Anterior cingulate cortex (tissue), 58 donors: ENCODE measurements at regions not wholly inside any gene's neighbourhood (a gene's known extent, or its start where the extent isn't known, plus 50 kb on each side); places are given as distances from the start of the nearest gene placed in this dataset.

ENCODE experiments used
- DNase-seq, 58 donors: peaks; one replicate each; lab custom pipeline; 2025; lab: John Stamatoyannopoulos, UW

DNA sequence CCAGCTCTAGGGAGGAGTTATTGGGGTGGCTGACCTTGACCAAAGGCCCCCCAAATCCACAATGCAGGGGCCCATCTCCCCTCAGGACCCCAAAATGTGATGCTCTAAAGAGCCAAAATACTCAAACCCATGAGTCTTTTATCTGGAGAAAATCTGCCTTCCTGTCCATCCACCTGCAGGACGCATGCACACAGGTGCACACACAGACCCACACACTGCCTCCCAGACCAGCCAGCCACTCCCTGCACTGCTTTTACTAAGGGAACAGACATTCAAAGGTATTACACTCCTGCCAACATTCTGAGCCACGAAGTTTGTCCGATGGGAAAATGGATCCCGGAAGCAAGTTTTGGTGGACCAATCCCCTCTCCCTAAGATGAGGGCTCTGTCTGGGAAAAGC lies 76.1 kb upstream of the CDH5 start:
- DNase-seq: no peak

DNA sequence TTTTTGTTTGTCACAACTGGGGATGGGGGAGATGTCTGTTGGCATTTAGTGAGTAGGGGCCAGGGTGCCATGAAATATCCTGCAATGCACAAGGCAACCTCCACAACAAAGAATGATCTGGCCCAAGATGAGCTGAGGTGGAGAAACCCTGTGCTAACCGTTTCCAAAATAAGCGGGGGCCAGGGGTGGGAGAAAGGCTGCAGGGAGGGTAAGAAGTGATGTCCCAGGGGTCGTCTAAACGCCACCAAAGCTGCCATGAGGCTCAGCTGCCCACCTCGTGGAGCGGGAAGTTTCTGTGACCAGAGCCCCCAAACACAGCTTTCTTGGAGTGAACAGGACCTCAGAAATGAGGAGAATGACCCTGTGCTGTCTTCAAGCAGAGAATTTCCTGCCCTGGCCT lies 76.5 kb upstream of the CDH5 start:
- no peak for DNase-seq

DNA sequence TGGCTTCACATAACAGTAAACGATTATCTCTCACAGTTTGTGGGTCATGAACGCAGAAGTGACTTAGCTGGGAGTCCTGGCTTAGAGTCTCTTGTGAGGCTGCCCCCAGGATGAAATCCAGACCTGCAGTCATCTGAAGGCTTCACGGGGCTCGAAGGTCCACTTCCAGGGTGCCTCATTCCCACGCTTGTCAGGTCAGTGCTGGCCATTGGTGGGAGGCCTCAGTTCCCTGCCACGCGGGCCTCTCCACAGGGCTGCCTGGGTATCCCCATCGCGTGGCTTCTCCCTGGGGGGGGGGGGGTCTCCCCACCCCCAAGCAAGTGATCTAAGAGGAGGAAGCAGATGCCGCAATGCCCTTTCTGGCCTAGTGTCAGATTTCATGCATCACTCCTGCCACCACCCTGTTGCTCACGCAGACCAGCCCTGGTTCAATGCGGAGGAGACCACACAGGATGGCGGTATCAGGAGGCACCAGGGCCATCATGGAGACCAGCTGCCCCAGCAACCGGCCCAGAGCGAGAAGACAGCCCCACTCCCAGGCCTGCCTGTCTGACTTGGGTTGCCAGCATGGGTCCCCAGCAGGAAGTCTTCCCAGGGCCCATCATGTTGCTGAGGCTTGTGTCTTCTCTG lies 77.3 kb upstream of the CDH5 start:
- no peak for DNase-seq

DNA sequence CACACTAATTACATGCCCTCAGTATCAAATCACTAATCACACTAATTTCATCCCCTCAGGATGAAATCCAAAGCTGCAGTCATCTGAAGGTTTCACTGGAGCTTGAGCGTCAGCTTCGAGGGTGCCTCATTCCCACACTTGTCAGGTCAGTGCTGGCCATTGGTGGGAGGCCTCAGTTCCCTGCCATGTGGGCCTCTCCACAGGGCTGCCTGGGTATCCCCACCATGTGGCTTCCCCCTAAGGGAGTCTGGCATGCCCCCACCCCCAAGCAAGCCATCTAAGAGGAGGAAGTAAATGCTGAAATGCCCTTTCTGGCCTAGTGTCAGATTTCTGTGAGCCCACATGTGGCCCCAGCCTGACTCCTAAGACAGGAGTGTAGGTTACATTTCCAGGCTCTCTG lies 78.6 kb upstream of the CDH5 start:
- no peak for DNase-seq

- no peak for DNase-seq
These were observed 79.1 kb upstream of the CDH5 start for GRCh38 chr16:66287416-66287815.

DNA sequence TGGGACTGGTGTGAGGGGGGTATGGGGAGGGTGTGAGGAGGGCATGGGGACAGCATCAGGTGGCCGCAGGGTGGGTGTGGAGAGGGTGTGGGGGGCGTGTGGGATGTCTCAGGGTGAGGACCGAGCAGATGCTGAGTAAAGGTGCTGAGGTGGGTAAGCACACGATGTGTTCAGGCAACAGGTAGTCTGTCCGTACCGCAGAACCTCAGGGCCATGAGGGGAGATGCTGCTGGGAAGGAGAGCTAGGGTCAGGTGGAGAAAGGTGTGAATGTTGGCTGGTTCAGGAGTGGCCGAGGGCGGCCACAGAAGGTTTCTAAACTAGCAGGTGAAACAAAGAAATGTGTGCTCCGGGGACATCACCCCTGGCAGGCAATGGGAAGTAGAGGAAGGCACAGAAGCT lies 80.0 kb upstream of the CDH5 start:
- no peak for DNase-seq

GRCh38 chr16:66278604-66279262 lies 87.8 kb upstream of the CDH5 start:
- no peak for DNase-seq

- no peak for DNase-seq
These were observed 88.4 kb upstream of the CDH5 start for GRCh38 chr16:66278111-66278531.

- DNase-seq: no peak
These were observed 89.0 kb upstream of the CDH5 start for GRCh38 chr16:66277311-66278070.

- DNase-seq: peak in 2 of 58 donors; percentile 5 to 24
These were observed 90.6 kb upstream of the CDH5 start for GRCh38 chr16:66275775-66276428.

DNA sequence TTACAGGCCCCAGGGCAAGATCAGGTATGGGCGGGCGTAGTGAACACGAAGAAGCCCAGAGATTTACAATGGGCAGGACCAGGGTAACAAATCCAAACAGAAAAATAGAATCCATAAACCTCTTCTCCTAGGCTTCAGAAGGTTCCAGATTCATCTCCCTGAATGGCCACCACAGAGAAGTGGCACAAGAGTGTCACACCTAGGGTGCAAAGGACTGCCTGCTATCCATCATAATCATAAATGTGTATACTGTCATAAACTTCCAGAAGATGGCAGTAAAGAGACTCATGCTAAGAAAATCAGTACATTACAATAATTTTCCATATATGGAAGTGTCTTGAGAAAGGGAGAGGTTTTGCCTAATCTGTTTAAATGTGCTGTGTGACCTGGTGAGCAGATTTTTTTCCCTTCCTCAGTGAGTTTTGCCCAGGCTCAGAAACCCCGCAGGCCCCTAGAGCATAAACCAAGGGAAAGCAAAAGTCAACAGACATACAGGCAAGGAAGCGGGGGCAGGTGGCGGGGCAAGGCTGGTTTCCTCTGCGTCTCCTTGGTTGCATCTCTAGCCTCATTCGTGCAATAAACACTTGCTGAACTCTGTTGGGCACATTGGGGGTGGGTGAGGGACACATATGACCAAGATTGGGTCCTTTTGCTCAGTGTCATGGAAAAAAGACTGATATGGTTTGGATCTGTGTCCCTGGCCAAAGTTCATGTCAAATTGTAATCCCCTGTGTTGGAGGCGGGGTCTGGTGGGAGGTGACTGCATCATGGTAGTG lies 92.0 kb upstream of the CDH5 start:
- no peak for DNase-seq

- no peak for DNase-seq
These were observed 92.7 kb upstream of the CDH5 start for GRCh38 chr16:66273644-66274334.

- no peak for DNase-seq
These were observed 93.4 kb upstream of the CDH5 start for GRCh38 chr16:66273053-66273452.

DNA sequence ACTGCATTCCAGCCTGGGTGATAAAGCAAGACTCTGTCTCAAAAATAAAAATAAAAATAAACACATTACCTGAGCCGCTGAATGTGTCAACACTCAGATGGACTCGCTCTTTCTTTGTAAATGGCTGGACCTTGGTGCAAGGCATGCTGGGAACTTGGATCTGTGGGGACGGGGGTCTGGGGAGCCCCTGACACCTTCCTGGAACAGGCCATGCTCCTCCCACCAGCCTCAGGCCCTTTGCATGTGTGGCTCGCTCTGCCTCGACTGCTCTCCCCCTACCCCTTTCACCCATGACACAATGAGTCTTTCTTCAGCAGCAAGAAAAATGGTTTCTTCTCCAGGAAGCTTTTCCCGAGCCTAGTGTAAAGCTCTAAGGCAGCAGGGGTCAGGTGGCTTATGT lies 94.0 kb upstream of the CDH5 start:
- DNase-seq: no peak

DNA sequence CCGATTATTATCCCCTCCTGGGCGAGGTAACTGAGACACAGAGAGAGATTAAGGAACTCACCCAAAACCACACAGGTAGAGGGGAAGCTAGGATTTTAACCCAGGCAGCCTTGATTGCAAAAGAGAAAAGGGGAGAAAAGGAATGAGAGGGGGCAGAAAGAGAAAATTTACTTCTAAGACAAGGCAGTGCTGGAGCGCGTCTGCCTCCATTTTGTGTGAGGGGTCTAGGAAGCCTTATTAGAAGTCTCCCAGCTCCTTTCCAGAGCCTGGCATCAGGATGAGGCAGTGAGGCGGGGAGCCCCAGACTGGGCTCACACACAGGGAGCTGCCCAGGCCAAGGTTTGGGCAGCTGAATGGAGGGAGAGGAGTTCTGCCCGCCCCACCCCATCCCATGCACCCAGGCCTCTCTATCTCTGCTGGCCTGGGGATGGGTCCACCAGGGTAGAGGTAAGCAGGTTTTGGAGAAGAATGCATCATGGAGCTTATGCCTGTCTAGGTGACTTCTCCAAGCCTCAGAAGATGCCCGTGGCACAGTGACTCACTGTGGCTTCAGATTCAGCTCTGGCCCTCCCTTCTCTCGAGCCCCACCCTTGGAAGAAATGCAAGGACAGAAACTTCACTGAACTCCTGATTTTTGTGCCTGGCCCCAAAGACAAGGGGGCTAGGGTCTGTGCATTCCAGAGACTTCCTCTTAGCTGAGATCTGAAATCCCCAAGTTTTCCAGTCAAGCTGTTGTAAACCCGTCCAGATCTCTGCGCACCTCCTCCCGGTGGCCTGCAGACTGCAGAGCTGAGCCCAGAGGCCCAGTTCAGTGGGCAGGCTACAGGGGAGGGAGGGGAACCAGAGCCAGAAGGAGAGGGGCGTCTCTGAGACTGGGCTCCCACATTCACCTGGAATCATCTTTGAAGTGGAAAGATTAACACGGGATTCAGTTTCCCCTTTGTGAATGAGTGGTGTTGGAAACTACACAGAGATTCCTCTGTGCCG lies 95.1 kb upstream of the CDH5 start:
- DNase-seq: no peak

DNA sequence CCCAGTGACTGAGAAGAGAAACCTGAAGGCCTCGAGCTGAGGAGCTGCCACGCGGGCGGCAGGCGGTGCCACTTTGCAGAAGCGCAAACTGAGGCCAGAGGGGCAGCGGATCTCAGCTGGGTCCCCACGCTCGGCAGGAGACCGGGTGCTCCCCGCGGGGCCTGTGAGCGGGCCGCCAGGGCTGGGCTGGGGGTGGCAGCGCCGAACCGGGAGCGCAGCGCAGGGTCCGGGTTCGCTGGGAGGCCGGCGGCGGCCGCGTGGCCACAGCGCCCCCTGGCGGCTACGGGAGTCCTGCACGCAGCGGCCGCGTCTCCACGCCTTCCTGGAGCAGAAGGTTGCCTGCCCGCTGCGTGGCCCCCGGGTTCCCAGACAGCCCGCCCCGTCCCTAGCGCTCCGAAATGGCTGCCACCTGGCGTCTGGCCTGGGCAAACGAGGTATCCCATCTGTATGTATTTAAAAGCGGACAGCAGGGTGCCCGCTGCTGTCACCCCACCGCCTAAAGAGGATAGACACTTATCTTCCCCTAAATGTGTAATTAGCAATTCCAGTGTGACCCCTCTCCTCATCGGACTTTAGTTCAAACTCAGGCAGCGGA lies 96.1 kb upstream of the CDH5 start:
- peak in 49 of 58 donors; percentile 7 to 70 (median 36) for DNase-seq

- DNase-seq: no peak
These were observed 96.7 kb upstream of the CDH5 start for GRCh38 chr16:66269617-66270332.
